HEK293T (cell line): ENCODE measurements at regions not wholly inside any gene's neighbourhood (a gene's known extent, or its start where the extent isn't known, plus 50 kb on each side); places are given as distances from the start of the nearest gene placed in this dataset.

ENCODE experiments used
- ARNT ChIP-seq: fragments of 450-650 bp; IDR thresholded peaks from 2 replicates; pipeline ENCODE4 v1.6.1; 2017; ENCODE audit warnings: mild to moderate bottlenecking
- BHLHE40 ChIP-seq: fragments of 450-650 bp; IDR thresholded peaks from 2 replicates; pipeline ENCODE4 v1.6.1; 2016; ENCODE audit warnings: mild to moderate bottlenecking, moderate library complexity, borderline replicate concordance
- CTBP1 ChIP-seq: fragments of 450-650 bp; IDR thresholded peaks from 2 replicates; pipeline ENCODE4 v1.6.1; 2016; ENCODE audit warnings: borderline replicate concordance
- ELF4 ChIP-seq: fragments of 450-650 bp; IDR thresholded peaks from 2 replicates; pipeline ENCODE4 v1.6.1; 2017; ENCODE audit warnings: antibody characterized with exemption
- FOXA1 ChIP-seq: fragments of 450-650 bp; IDR thresholded peaks from 2 replicates; pipeline ENCODE4 v1.6.1; 2016; ENCODE audit warnings: mild to moderate bottlenecking
- FOXK2 ChIP-seq: fragments of 450-650 bp; IDR thresholded peaks from 2 replicates; pipeline ENCODE4 v1.6.1; 2016; ENCODE audit warnings: mild to moderate bottlenecking
- FOXM1 ChIP-seq: fragments of 450-650 bp; IDR thresholded peaks from 2 replicates; pipeline ENCODE4 v1.6.1; 2017; ENCODE audit warnings: mild to moderate bottlenecking, borderline replicate concordance
- HDGF ChIP-seq: fragments of 450-650 bp; IDR thresholded peaks from 2 replicates; pipeline ENCODE4 v1.6.1; 2017; ENCODE audit warnings: antibody characterized with exemption, borderline replicate concordance
- LEF1 ChIP-seq: fragments of 450-650 bp; IDR thresholded peaks from 2 replicates; pipeline ENCODE4 v1.6.1; 2017; ENCODE audit warnings: mild to moderate bottlenecking, borderline replicate concordance
- PKNOX1 ChIP-seq: fragments of 450-650 bp; IDR thresholded peaks from 2 replicates; pipeline ENCODE4 v1.6.1; 2016
- SP1 ChIP-seq: fragments of 450-650 bp; IDR thresholded peaks from 2 replicates; pipeline ENCODE4 v1.6.1; 2017
- SUZ12 ChIP-seq: fragments of 450-650 bp; IDR thresholded peaks from 2 replicates; pipeline ENCODE4 v1.6.1; 2016; ENCODE audit warnings: mild to moderate bottlenecking
- TARDBP ChIP-seq: fragments of 450-650 bp; IDR thresholded peaks from 2 replicates; pipeline ENCODE4 v1.6.1; 2016
- ZNF384 ChIP-seq: fragments of 450-650 bp; IDR thresholded peaks from 2 replicates; pipeline ENCODE4 v1.6.1; 2016

GRCh38 chr11:12587333-12587991 is 86.8 kb upstream of the TEAD1 start:
- TF ChIP-seq ZNF384 (no peak), TARDBP (no peak), PKNOX1 (no peak), BHLHE40 (no peak), FOXK2 (no peak), SP1 (no peak), HDGF (no peak), SUZ12 (no peak), ELF4 (no peak), FOXM1 (no peak), ARNT (no peak), CTBP1 (no peak), FOXA1 (no peak), LEF1 (no peak)
